Cardiac muscle cell (in vitro differentiated cells and primary cell): ENCODE measurements at regions not wholly inside any gene's neighbourhood (a gene's known extent, or its start where the extent isn't known, plus 50 kb on each side); places are given as distances from the start of the nearest gene placed in this dataset.

ENCODE experiments used
- DNase-seq, 2 donors: peaks; one replicate each; pipeline versions ENCODE4 v3.0.0 to v3.0.0-alpha.2; 2010 to 2017; ENCODE audit warnings: low read depth in 1 of 2, low spot score in 1 of 2
- H3K27ac ChIP-seq: fragments of 200-600 bp; sonication (generic); 2 replicates; pipeline ENCODE4 v1.5.1; 2016
- H3K27me3 ChIP-seq: fragments of 200-600 bp; sonication (generic); 2 replicates; pipeline ENCODE4 v1.6.0; 2016; ENCODE audit warnings: control low read depth
- H3K36me3 ChIP-seq: fragments of 200-600 bp; sonication (generic); 2 replicates; pipeline ENCODE4 v1.5.1; 2016; ENCODE audit warnings: control low read depth
- H3K4me1 ChIP-seq: fragments of 200-600 bp; sonication (generic); 2 replicates; pipeline ENCODE4 v1.8.1; 2017; ENCODE audit warnings: low read depth, mild to moderate bottlenecking, mixed run types
- H3K4me3 ChIP-seq: fragments of 200-600 bp; sonication (generic); 2 replicates; pipeline ENCODE4 v1.5.1; 2016; ENCODE audit warnings: mild to moderate bottlenecking
- H3K9me3 ChIP-seq: fragments of 200-600 bp; sonication (generic); 2 replicates; pipeline ENCODE4 v1.5.1; 2017; ENCODE audit warnings: low read depth, mild to moderate bottlenecking, control low read depth
- CTCF ChIP-seq: IDR thresholded peaks from 2 replicates; pipeline ENCODE4 v1.5.1; 2012; ENCODE audit warnings: low read depth, mild to moderate bottlenecking, low read length

GRCh38 chr3:127446756-127447155 lies 143.8 kb downstream of the TPRA1 start:
- TF ChIP-seq CTCF = no peak
- no peak for DNase-seq

GRCh38 chr3:127445581-127446343 lies 144.8 kb downstream of the TPRA1 start:
- DNase-seq = no peak

More at GRCh38 chr3:127446756-127447155, 143.8 kb downstream of the TPRA1 start:
- no peaks in the 10 kb centered on the region for H3K4me1 ChIP-seq
- H3K4me3 ChIP-seq = no peak overlapping the region
- peaks cover 12% of the 10 kb centered on the region for H3K27me3 ChIP-seq
- H3K36me3 ChIP-seq = no peaks in the 10 kb centered on the region
- no peaks in the 10 kb centered on the region for H3K9me3 ChIP-seq
- H3K27ac ChIP-seq = no peak overlapping the region

GRCh38 chr3:127444761-127445160 lies 145.8 kb downstream of the TPRA1 start:
- no peak for DNase-seq
- Histone ChIP-seq H3K27ac (no peak overlapping the region), H3K9me3 (no peaks in the 10 kb centered on the region), H3K4me1 (no peaks in the 10 kb centered on the region), H3K36me3 (no peaks in the 10 kb centered on the region), H3K27me3 (peaks cover 6% of the 10 kb centered on the region), H3K4me3 (no peak overlapping the region)
- TF ChIP-seq CTCF = no peak

More at GRCh38 chr3:127445581-127446343, 144.8 kb downstream of the TPRA1 start:
- Histone ChIP-seq H3K4me3 (no peak overlapping the region), H3K9me3 (no peaks in the 10 kb centered on the region), H3K27me3 (peaks cover 10% of the 10 kb centered on the region), H3K27ac (no peak overlapping the region), H3K4me1 (no peaks in the 10 kb centered on the region), H3K36me3 (no peaks in the 10 kb centered on the region)
- TF ChIP-seq CTCF = no peak

GRCh38 chr3:127443581-127444375 lies 146.8 kb downstream of the TPRA1 start:
- DNase-seq = no peak
- no peak for TF ChIP-seq CTCF
- no peaks in the 10 kb centered on the region for H3K36me3 ChIP-seq
- no peaks in the 10 kb centered on the region for H3K27me3 ChIP-seq
- H3K4me1 ChIP-seq = no peaks in the 10 kb centered on the region
- no peaks in the 10 kb centered on the region for H3K9me3 ChIP-seq
- H3K4me3 ChIP-seq = no peak overlapping the region
- H3K27ac ChIP-seq = no peak overlapping the region

- H3K36me3 ChIP-seq = no peaks in the 10 kb centered on the region
- no peaks in the 10 kb centered on the region for H3K4me1 ChIP-seq
- no peaks in the 10 kb centered on the region for H3K27me3 ChIP-seq
- H3K27ac ChIP-seq = no peak overlapping the region
- no peaks in the 10 kb centered on the region for H3K9me3 ChIP-seq
- no peak for TF ChIP-seq CTCF
- H3K4me3 ChIP-seq = no peak overlapping the region
- DNase-seq = no peak
Measured at GRCh38 chr3:127442506-127442905, 148.0 kb downstream of the TPRA1 start.
